ENCODE measurements at regions not wholly inside any gene's neighbourhood (a gene's known extent, or its start where the extent isn't known, plus 50 kb on each side); places are given as distances from the start of the nearest gene placed in this dataset.

DNA sequence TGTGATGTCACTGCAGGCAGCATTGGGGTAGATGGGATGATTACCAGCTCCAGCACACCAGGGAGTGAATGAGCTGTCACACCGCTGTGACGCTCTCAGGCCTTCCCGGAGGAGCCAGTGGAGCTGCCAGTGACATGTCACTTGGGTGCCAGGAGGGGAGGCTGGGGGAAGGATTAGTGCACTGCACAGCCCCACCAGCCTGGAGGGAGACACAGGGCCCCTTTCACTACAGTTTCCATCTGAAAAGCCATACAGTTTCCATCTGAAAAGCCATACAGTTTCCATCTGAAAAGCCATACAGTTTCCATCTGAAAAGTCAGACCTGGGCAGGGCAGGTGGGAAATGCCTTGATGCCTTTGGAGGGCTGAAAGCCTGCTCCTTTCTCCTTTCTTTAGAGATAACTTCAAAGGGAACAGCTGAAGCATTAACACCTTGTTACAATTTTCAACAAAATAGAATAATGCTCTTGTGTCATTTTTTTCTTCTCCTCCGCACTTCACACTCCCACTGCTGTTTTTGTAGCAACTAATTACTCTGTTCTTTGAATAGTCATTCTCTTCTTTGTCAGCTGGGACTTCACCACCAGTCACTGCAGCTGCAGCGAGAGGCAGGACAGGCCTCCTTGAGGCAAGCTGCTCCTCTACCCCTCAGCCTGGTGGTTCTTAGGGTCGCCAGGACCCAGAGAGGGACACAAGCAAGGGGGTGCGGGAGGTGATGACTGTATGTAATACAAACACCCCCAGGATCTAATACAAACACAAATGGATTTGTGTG lies 256.9 kb upstream of the RGS6 start:
- DNase-seq (no peak), ATAC-seq (peak; percentile 32)

DNA sequence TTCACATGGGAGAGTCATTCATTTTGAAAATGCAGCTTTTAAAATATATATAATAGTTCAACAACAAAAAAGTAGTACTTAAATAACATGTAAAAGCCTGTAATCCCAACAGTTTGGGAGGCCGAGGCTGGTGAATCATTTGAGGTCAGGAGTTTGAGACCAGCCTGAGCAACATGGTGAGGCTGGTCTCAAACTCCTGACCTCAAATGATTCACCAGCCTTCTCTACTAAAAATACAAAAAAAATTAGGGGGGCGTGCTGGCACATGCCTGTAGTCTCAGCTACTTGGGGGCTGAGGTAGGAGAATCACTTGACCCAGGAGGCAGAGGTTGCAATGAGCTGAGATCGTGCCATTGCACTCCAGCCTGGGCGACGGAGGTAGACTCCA lies 256.3 kb upstream of the RGS6 start:
- no peak for ATAC-seq
- DNase-seq = no peak

DNA sequence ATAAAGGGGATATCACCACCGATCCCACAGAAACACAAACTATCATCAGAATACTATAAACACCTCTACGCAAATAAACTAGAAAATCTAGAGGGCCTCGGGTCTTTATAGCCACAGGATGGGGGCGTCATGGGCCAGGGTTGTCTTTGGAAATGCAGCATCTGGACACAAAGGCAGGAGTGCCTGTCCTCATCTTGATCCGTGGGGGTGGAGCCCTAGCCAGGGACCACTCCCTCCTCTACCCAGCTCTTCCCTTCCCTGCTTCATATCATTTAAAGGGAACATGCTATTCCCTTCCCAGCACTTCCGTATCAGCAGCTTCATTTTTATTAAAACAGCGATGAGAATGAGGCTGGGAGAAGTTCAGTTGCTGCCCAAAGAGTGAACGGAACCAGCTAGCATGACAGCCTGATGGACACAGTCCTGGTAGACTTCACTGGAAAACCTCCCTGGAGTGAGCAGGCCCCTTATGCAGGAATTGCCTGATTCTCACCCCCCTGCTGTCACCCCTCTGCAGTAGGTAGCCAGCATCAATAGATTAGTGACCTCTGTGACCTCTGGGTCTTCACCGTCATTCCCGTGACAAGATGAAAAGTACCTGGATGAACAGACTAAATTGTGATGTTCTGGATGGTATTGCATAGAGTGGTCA lies 251.4 kb upstream of the RGS6 start:
- ATAC-seq = no peak
- no peak for DNase-seq

DNA sequence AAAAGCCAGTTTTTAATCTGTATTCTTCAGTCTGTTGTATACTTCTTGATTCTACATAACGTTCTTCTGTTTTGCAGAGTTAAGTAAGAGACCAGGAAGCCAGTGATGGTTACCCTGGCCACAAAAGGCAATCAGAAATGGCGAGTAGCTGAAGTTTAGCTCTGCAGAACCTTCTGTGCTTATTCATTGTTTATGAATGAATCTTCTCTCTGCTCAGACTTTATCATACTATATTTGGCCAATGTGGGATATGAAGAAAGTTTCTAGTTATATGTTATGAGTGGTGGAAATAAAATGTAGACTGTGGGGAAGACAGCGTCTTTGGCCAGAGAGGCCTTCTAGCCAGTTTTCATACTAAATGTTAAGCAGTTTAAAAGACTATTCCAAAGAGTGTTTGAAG lies 249.9 kb upstream of the RGS6 start:
- ATAC-seq (no peak), DNase-seq (no peak)

GRCh38 chr14:71684323-71684722 lies 247.9 kb upstream of the RGS6 start:
- DNase-seq (no peak), ATAC-seq (no peak)

DNA sequence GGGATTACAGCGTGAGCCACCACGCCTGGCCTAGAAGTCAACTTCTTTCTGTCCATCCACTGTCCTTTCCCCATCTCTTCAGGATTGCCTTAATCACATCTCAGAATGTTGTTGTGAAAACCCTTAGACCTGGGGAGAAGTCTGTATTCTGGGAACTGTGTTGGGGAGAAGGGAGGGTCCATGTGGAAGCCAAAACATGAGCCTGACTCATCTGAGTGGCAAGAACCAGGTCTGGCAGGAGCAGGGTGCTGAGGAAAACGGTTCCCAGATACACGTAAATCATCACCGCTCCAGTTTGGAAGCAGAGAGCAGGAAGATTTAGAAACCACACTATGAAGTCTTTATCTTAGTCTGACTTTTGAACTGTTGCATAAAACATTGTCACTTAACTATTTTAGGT lies 245.6 kb upstream of the RGS6 start:
- DNase-seq (no peak), ATAC-seq (no peak)

- no peak for ATAC-seq
- no peak for DNase-seq
Observed at GRCh38 chr14:71687166-71687831, 244.9 kb upstream of the RGS6 start.

- DNase-seq (no peak), ATAC-seq (no peak)
Observed at GRCh38 chr14:71688576-71688975, 243.7 kb upstream of the RGS6 start.

GRCh38 chr14:71690478-71690877 lies 241.8 kb upstream of the RGS6 start:
- DNase-seq = no peak
- no peak for ATAC-seq

GRCh38 chr14:71692496-71692895 lies 239.7 kb upstream of the RGS6 start:
- no peak for DNase-seq
- no peak for ATAC-seq

DNA sequence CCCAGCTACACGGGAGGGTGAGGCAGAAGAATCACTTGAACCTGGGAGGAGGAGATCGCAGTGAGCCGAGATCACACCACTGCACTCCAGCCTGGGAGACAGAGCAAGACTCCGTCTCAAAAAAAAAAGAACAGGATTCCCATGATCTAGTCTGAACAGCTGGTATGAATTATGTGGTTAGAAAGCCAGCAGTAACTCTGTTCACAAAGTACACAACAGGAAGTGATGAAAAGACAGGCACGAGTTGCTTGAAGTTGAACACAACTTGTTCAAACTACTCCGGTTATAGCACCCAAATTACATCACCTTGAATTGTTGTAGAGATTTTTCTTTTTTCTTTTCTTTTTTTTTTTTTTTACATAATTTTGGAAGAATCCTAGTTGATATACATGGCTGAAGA lies 238.8 kb upstream of the RGS6 start:
- ATAC-seq = no peak
- DNase-seq = no peak

DNA sequence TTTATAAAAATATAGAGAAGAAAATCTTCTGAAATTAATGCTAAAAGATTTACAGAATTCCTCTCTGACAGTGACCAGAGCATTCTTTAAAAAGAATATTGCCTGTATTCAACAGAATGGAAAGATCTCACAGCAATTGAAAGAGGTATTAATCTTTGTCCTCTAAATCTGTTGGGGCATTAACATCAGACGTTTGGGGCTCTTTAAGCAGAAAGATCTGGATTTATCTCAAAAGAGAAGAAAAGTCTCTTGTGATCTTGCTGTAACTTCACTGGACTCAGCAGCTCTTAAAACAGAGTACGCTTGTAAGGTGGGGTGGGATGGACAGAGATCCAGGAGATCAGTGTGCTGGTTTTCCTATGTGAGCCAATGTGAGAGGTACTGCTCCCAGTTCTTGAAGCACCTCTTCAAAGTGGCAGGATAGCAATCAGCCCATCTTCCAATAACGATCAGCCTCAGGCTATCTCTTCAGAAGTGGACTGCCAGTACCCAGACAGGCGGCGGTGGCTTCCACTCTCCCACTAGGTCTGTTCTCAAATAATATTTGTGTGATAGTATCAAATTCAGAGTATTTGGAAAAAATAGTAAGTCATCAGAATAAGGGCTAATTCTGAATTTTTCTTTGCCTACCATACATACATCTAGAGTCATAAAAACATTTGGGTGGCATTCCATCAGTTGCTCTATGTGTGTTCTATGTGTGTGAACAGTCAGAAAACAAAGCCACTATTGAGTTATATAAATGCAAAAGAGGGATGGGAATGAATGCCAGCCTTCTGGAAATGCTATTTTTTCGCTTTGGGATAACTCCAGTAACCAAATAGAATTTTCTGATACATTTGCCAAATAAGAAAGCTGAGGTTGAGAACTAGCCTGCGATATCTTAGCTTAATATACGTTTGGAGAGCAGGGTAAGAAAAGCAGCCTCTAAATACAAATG lies 237.4 kb upstream of the RGS6 start:
- no peak for ATAC-seq
- no peak for DNase-seq

DNA sequence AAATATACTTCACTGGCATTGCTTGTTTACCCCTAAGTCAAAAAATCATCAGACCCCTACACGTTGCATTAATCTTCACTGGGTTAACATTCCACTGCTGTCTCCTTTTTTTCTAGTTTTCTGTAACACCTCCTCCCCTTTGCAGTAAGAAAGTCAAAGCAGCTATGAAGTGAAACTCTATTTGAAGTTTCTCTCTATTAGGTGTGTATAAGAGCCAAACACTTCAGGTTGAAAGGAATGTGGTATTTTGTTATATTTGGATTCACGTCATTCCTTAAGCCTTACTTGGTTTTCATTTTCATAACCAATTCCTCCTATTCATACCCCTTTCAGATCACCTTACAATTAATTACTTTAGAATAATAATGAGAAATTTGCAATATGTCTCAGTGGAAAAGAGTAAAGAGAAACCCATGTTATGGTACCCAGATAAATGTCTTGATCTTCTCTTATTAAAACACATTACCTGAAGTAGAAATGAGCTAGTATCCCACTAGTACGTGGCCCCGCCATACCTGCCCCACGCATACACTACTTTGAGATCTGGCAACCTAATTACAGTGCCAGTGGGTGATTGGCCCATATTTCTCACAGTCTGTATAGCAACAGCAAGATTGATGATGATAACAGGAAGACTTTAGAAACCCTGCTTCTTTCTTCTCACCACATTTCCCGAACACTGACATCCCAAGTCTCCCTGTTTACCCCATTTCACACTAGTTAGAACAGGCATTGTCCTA lies 236.4 kb upstream of the RGS6 start:
- DNase-seq (no peak), ATAC-seq (no peak)

- no peak for DNase-seq
- peak; percentile 88 for ATAC-seq
Observed at GRCh38 chr14:71698027-71698426, 234.2 kb upstream of the RGS6 start.

- DNase-seq (no peak), ATAC-seq (no peak)
Observed at GRCh38 chr14:71698673-71699072, 233.6 kb upstream of the RGS6 start.

GRCh38 chr14:71701990-71702389 lies 230.2 kb upstream of the RGS6 start:
- ATAC-seq (no peak), DNase-seq (no peak)

DNA sequence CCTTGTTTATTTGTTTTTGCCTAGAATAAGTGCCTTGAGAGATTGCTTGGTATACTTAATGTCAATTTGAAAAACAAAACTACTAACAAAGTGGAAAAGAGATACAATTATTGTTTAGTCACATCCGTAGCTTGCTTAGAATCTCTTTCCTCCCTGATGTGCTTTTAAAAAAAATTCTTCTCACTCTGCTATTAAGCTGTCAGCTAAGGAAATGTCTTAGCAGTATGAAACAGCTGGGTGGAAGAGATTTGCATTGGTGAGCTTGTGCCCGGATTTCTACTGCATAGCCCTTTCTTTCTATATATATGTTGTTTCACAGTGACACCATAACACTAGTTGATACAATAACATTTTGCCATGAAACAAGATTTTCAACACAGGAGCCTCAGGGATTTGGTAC lies 229.4 kb upstream of the RGS6 start:
- no peak for DNase-seq
- ATAC-seq = no peak

DNA sequence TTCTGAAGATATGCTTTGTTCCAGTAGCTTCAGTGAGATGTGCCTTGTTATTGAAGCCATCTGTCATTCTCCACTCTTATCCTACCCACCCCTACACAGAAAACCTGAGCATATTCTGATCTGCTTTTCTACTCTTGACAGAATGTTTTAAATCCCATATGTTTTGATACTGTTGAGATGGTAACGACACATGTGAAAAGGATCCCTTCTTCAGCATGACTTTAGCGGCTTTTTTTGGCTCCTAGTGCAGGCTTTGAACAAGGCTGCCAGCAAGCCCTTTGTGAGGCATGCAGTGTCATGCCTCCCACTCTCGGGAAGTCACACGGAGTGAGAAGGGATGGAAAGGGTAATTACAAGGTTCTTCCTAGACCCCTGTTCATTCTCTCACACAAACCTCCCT lies 228.8 kb upstream of the RGS6 start:
- ATAC-seq = no peak
- no peak for DNase-seq

DNA sequence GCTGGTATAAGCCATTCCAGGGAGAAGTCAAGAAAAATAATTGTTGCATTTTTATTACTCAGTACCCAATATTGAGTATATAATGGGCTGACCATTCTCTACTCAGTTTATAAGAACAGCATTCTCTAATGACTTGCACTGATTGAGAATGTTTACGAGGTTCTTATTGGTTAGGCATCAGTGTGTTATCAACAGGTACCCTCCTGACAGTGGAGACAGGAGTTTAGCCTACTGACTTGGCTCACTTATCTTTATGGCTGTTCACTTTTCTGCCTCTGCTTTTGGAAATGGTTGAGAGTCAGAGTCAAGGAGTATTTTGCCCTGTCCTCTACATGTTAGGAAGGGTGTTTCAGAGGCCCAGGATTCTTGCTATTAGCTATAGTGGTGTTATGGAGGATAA lies 228.0 kb upstream of the RGS6 start:
- DNase-seq (no peak), ATAC-seq (no peak)

DNA sequence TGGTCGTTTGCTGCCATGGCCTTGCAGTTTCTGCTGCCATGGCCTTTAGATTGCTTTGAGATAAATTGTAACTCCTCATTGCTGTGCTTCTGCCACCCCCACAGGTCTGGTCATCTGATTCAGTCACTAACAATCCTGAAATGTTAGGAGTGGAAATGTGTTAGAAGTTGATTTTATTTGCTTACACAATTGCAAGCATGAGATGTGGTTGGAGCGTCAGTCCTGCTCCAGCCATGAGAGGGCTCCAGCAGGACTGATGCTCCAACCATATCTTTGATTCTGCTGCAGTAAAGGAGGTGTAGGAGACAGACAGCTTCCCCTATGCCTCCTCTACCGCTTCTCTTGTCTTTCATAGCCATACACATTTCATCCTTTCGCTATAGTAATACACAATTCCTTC lies 226.8 kb upstream of the RGS6 start:
- ATAC-seq = no peak

DNA sequence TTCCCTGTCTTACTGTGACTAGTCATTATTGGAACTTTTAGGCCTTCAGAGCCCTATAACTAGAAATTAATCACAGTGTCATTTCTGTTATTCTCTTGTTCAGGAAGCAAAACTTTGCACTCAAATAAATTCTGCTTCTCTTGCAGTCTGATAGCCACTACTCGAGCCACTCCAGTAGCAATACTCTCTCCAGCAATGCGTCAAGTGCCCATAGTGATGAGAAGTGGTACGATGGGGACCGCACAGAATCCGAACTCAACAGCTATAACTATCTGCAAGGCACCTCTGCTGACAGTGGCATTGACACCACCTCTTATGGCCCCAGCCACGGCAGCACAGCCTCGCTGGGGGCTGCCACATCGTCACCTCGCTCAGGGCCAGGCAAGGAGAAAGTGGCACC lies 223.2 kb upstream of the RGS6 start:
- DNase-seq = no peak

More for the DNA sequence above, 226.8 kb upstream of the RGS6 start:
- no peak for DNase-seq

GRCh38 chr14:71709987-71710386 lies 222.2 kb upstream of the RGS6 start:
- ATAC-seq (no peak), DNase-seq (no peak)

More for the DNA sequence above, 223.2 kb upstream of the RGS6 start:
- ATAC-seq = no peak

Data from stimulated activated naive CD8-positive, alpha-beta T cell treated with anti-CD3 and anti-CD28 coated beads, Interleukin-15, Interleukin-2, amounts not matched to agents 100 U/mL and 50 U/mL, for 24 hours (primary cell).